Neural cell (in vitro differentiated cells): ENCODE measurements at regions not wholly inside any gene's neighbourhood (a gene's known extent, or its start where the extent isn't known, plus 50 kb on each side); places are given as distances from the start of the nearest gene placed in this dataset.

ENCODE experiments used
- H2AFZ ChIP-seq: fragments of 200-600, 300-800 bp; sonication (generic), shearing (Covaris generic); 2 replicates; pipeline ENCODE4 v1.6.0; 2014; ENCODE audit warnings: low read depth, mild to moderate bottlenecking, antibody characterized with exemption, low read length, moderate library complexity
- H3F3A ChIP-seq: fragments of 200-600 bp; shearing (Covaris generic); 2 replicates; pipeline ENCODE4 v1.6.1; 2016; ENCODE audit warnings: mild to moderate bottlenecking, moderate library complexity, mixed read lengths, antibody characterized with exemption, low read length; ENCODE audit not compliant: insufficient read depth, poor library complexity, severe bottlenecking
- H3K27ac ChIP-seq: fragments of 200-600, 300-800 bp; sonication (generic), shearing (Covaris generic); 2 replicates; pipeline ENCODE4 v1.5.1; 2014; ENCODE audit warnings: mild to moderate bottlenecking, low read length, moderate library complexity
- H3K27me3 ChIP-seq: fragments of 300-800, 200-600 bp; sonication (generic), shearing (Covaris generic); 2 replicates; pipeline ENCODE4 v1.6.0; 2014; ENCODE audit warnings: mild to moderate bottlenecking, low read depth, low read length, moderate library complexity; ENCODE audit not compliant: insufficient read depth
- H3K36me3 ChIP-seq: fragments of 300-800, 200-600 bp; sonication (generic), shearing (Covaris generic); 2 replicates; pipeline ENCODE4 v1.5.1; 2014; ENCODE audit warnings: mild to moderate bottlenecking, antibody characterized with exemption, low read length, moderate library complexity; ENCODE audit not compliant: insufficient read depth
- H3K4me2 ChIP-seq: fragments of 300-800, 200-600 bp; sonication (generic), shearing (Covaris generic); 2 replicates; pipeline ENCODE4 v1.6.0; 2014; ENCODE audit warnings: mild to moderate bottlenecking, low read length
- H3K4me3 ChIP-seq: fragments of 300-800, 200-600 bp; sonication (generic), shearing (Covaris generic); 2 replicates; pipeline ENCODE4 v1.5.1; 2014; ENCODE audit warnings: mild to moderate bottlenecking, low read length, moderate library complexity
- H3K79me2 ChIP-seq: fragments of 200-600 bp; shearing (Covaris generic); replicated peaks from 2 replicates; pipeline ENCODE4 v1.6.0; 2014; ENCODE audit warnings: mild to moderate bottlenecking, low read length, moderate library complexity; ENCODE audit not compliant: insufficient read depth
- H3K9ac ChIP-seq: fragments of 300-800, 200-600 bp; sonication (generic), shearing (Covaris generic); 2 replicates; pipeline ENCODE4 v1.6.1; 2016; ENCODE audit warnings: mild to moderate bottlenecking, low read length, mixed read lengths
- H3K9me2 ChIP-seq: fragments of 200-600 bp; shearing (Covaris generic); 2 replicates; pipeline ENCODE4 v1.6.1; 2016; ENCODE audit warnings: mild to moderate bottlenecking, low read length, mixed read lengths; ENCODE audit not compliant: insufficient read depth
- H3K9me3 ChIP-seq: fragments of 200-600, 300-800 bp; sonication (generic), shearing (Covaris generic); 2 replicates; pipeline ENCODE4 v1.6.1; 2016; ENCODE audit warnings: mild to moderate bottlenecking, mixed run types, low read length, moderate library complexity, mixed read lengths
- H4K20me1 ChIP-seq: fragments of 200-600 bp; shearing (Covaris generic); 2 replicates; pipeline ENCODE4 v1.6.1; 2016; ENCODE audit warnings: mild to moderate bottlenecking, mixed run types; ENCODE audit not compliant: insufficient read depth
- CTCF ChIP-seq: fragments of 450-650 bp; IDR thresholded peaks from 2 replicates; pipeline ENCODE4 v1.5.1; 2014; ENCODE audit warnings: antibody characterized with exemption, mild to moderate bottlenecking, moderate library complexity; ENCODE audit not compliant: poor library complexity, severe bottlenecking
- EP300 ChIP-seq: fragments of 450-650 bp; conservative IDR thresholded peaks from 2 replicates; pipeline ENCODE4 v1.6.1; 2014; ENCODE audit warnings: antibody characterized with exemption, mild to moderate bottlenecking, moderate library complexity; ENCODE audit not compliant: poor library complexity, severe bottlenecking
- EZH2 ChIP-seq: fragments of 200-600, 300-800 bp; shearing (Covaris generic), sonication (generic); IDR thresholded peaks from 2 replicates; pipeline ENCODE4 v1.6.1; 2014; ENCODE audit warnings: antibody characterized with exemption, low read length, borderline replicate concordance, mild to moderate bottlenecking; ENCODE audit not compliant: insufficient read depth, poor library complexity, severe bottlenecking
- MXI1 ChIP-seq: fragments of 450-650 bp; conservative IDR thresholded peaks from 2 replicates; pipeline ENCODE4 v1.6.1; 2014; ENCODE audit warnings: antibody characterized with exemption, mild to moderate bottlenecking; ENCODE audit not compliant: poor library complexity, severe bottlenecking
- POLR2AphosphoS5 ChIP-seq: IDR thresholded peaks from 2 replicates; pipeline ENCODE4 v1.6.1; 2012
- RAD21 ChIP-seq: fragments of 450-650 bp; conservative IDR thresholded peaks from 2 replicates; pipeline ENCODE4 v1.6.1; 2014; ENCODE audit warnings: antibody characterized with exemption, mild to moderate bottlenecking, moderate library complexity
- REST ChIP-seq: IDR thresholded peaks from 2 replicates; pipeline ENCODE4 v1.6.1; 2012; ENCODE audit warnings: borderline replicate concordance
- SMC3 ChIP-seq: fragments of 450-650 bp; conservative IDR thresholded peaks from 2 replicates; pipeline ENCODE4 v1.6.1; 2014; ENCODE audit warnings: antibody characterized with exemption, mild to moderate bottlenecking, moderate library complexity; ENCODE audit not compliant: poor library complexity
- TAF1 ChIP-seq: IDR thresholded peaks from 2 replicates; pipeline ENCODE4 v1.6.1; 2012; ENCODE audit warnings: low read depth

- H2AFZ ChIP-seq: no peak overlapping the region
These were observed 76.9 kb upstream of the AGAP1 start for GRCh38 chr2:235416858-235417499.

GRCh38 chr2:235418918-235419317 is 74.9 kb upstream of the AGAP1 start:
- Histone ChIP-seq H3K9me3 (no peaks in the 10 kb centered on the region), H3F3A (no peaks in the 10 kb centered on the region), H3K36me3 (no peaks in the 10 kb centered on the region), H3K9ac (no peak overlapping the region), H3K79me2 (no peaks in the 10 kb centered on the region), H2AFZ (no peak overlapping the region), H3K4me2 (no peak overlapping the region), H3K9me2 (no peaks in the 10 kb centered on the region), H3K27ac (no peak overlapping the region), H3K27me3 (no peaks in the 10 kb centered on the region), H3K4me3 (no peak overlapping the region), H4K20me1 (no peaks in the 10 kb centered on the region)
- no peak for TF ChIP-seq MXI1

More at GRCh38 chr2:235416858-235417499, 76.9 kb upstream of the AGAP1 start:
- Histone ChIP-seq H3K27me3 (no peaks in the 10 kb centered on the region), H3K9me2 (no peaks in the 10 kb centered on the region), H3K27ac (no peak overlapping the region), H3K9ac (no peak overlapping the region), H3K9me3 (no peaks in the 10 kb centered on the region), H3K79me2 (no peaks in the 10 kb centered on the region), H4K20me1 (no peaks in the 10 kb centered on the region), H3K36me3 (no peaks in the 10 kb centered on the region), H3K4me3 (no peak overlapping the region), H3F3A (no peaks in the 10 kb centered on the region), H3K4me2 (no peak overlapping the region)
- TF ChIP-seq EZH2 (no peak), SMC3 (no peak)

GRCh38 chr2:235419996-235420395 is 73.8 kb upstream of the AGAP1 start:
- no peaks in the 10 kb centered on the region for H3K27me3 ChIP-seq
- H3K36me3 ChIP-seq: no peaks in the 10 kb centered on the region
- H3K4me2 ChIP-seq: no peak overlapping the region
- H3F3A ChIP-seq: no peaks in the 10 kb centered on the region
- H4K20me1 ChIP-seq: no peaks in the 10 kb centered on the region
- H3K9me2 ChIP-seq: no peaks in the 10 kb centered on the region
- H2AFZ ChIP-seq: no peak overlapping the region
- H3K9me3 ChIP-seq: no peaks in the 10 kb centered on the region
- TF ChIP-seq POLR2AphosphoS5 (no peak), EP300 (no peak), RAD21 (no peak), EZH2 (no peak)
- no peak overlapping the region for H3K9ac ChIP-seq
- no peak overlapping the region for H3K27ac ChIP-seq
- H3K4me3 ChIP-seq: no peak overlapping the region
- H3K79me2 ChIP-seq: no peaks in the 10 kb centered on the region

- Histone ChIP-seq H3K79me2 (no peaks in the 10 kb centered on the region), H4K20me1 (no peaks in the 10 kb centered on the region), H3K9ac (no peak overlapping the region), H3K9me3 (no peaks in the 10 kb centered on the region), H3K27me3 (no peaks in the 10 kb centered on the region), H3K9me2 (no peaks in the 10 kb centered on the region), H3K4me3 (no peak overlapping the region), H3F3A (no peaks in the 10 kb centered on the region), H3K36me3 (no peaks in the 10 kb centered on the region), H3K4me2 (no peak overlapping the region), H3K27ac (no peak overlapping the region), H2AFZ (no peak overlapping the region)
- no peak for TF ChIP-seq CTCF
- TF ChIP-seq POLR2AphosphoS5: no peak
- no peak for TF ChIP-seq EP300
- TF ChIP-seq RAD21: no peak
- TF ChIP-seq EZH2: no peak
- TF ChIP-seq TAF1: no peak
- TF ChIP-seq MXI1: no peak
- no peak for TF ChIP-seq SMC3
- TF ChIP-seq REST: no peak
These were observed 72.2 kb upstream of the AGAP1 start for GRCh38 chr2:235421618-235422017.
